BE2C (cell line): ENCODE measurements at regions not wholly inside any gene's neighbourhood (a gene's known extent, or its start where the extent isn't known, plus 50 kb on each side); places are given as distances from the start of the nearest gene placed in this dataset.

Experiments used
- DNase-seq: peaks from one replicate; pipeline ENCODE4 v3.0.0-alpha.2; 2020
- H3K27me3 ChIP-seq: fragments of 250-450 bp; sonication (Bioruptor Pico); 2 replicates; pipeline ENCODE4 v1.5.1; 2020; ENCODE audit warnings: mild to moderate bottlenecking
- H3K36me3 ChIP-seq: fragments of 250-450 bp; sonication (Bioruptor Pico); 2 replicates; pipeline ENCODE4 v1.5.1; 2020; ENCODE audit warnings: mild to moderate bottlenecking
- H3K4me1 ChIP-seq: fragments of 250-450 bp; sonication (Bioruptor Pico); 2 replicates; pipeline ENCODE4 v1.5.1; 2020
- H3K4me3 ChIP-seq: 2 replicates; pipeline ENCODE4 v1.5.1; 2011; ENCODE audit warnings: low read depth, low read length
- H3K9me3 ChIP-seq: fragments of 250-450 bp; sonication (Bioruptor Pico); 2 replicates; pipeline ENCODE4 v1.5.1; 2020
- CTCF ChIP-seq: IDR thresholded peaks from 2 replicates; pipeline ENCODE4 v1.5.1; 2012; ENCODE audit warnings: mild to moderate bottlenecking, low read depth, low read length

GRCh38 chr21:38556390-38556789 is 58.1 kb upstream of the ERG start:
- no peaks in the 10 kb centered on the region for H3K9me3 ChIP-seq
- DNase-seq, result no peak
- TF ChIP-seq CTCF, result no peak

GRCh38 chr21:38561205-38561604 is 62.9 kb upstream of the ERG start:
- Histone ChIP-seq H3K27me3 (no peaks in the 10 kb centered on the region; the same call in 1 of the 2 replicates), H3K4me3 (no peak overlapping the region), H3K36me3 (no peaks in the 10 kb centered on the region), H3K4me1 (no peaks in the 10 kb centered on the region), H3K9me3 (no peaks in the 10 kb centered on the region)
- TF ChIP-seq CTCF, result no peak
- no peak for DNase-seq

More at GRCh38 chr21:38556390-38556789, 58.1 kb upstream of the ERG start:
- H3K27me3 ChIP-seq, result no peaks in the 10 kb centered on the region
- H3K36me3 ChIP-seq, result no peaks in the 10 kb centered on the region
- H3K4me1 ChIP-seq, result no peaks in the 10 kb centered on the region
- no peak overlapping the region for H3K4me3 ChIP-seq

GRCh38 chr21:38561613-38562581 is 63.6 kb upstream of the ERG start:
- no peaks in the 10 kb centered on the region for H3K9me3 ChIP-seq
- DNase-seq, result no peak
- no peak for TF ChIP-seq CTCF

GRCh38 chr21:38567335-38567969 is 69.2 kb upstream of the ERG start:
- no peak for TF ChIP-seq CTCF
- H3K36me3 ChIP-seq, result no peaks in the 10 kb centered on the region
- no peaks in the 10 kb centered on the region for H3K9me3 ChIP-seq
- no peak overlapping the region for H3K4me3 ChIP-seq
- H3K27me3 ChIP-seq, result peaks cover 6% of the 10 kb centered on the region; the same call in 1 of the 2 replicates
- H3K4me1 ChIP-seq, result no peaks in the 10 kb centered on the region
- no peak for DNase-seq

More at GRCh38 chr21:38561613-38562581, 63.6 kb upstream of the ERG start:
- Histone ChIP-seq H3K36me3 (no peaks in the 10 kb centered on the region), H3K4me3 (no peak overlapping the region), H3K4me1 (no peaks in the 10 kb centered on the region), H3K27me3 (no peaks in the 10 kb centered on the region; the same call in 1 of the 2 replicates)

GRCh38 chr21:38567970-38568360 is 69.7 kb upstream of the ERG start:
- no peak for TF ChIP-seq CTCF
- no peak for DNase-seq
- Histone ChIP-seq H3K9me3 (no peaks in the 10 kb centered on the region), H3K4me3 (no peak overlapping the region), H3K27me3 (peaks cover 6% of the 10 kb centered on the region; the same call in 1 of the 2 replicates), H3K4me1 (no peaks in the 10 kb centered on the region), H3K36me3 (no peaks in the 10 kb centered on the region)
